ENCODE measurements at regions not wholly inside any gene's neighbourhood (a gene's known extent, or its start where the extent isn't known, plus 50 kb on each side); places are given as distances from the start of the nearest gene placed in this dataset.

- no peak overlapping the region for H3K27ac Mint-ChIP-seq (ENCODE audit: low read depth, unreplicated experiment)
- H3K4me3 Mint-ChIP-seq (ENCODE audit: unreplicated experiment), result no peak overlapping the region
- no peaks in the 10 kb centered on the region for H3K27me3 Mint-ChIP-seq (ENCODE audit: insufficient read depth, unreplicated experiment)
- DNase-seq (ENCODE audit: unreplicated experiment), result no peak
- POLR2A ChIA-PET, result no interaction called here
- H3K4me1 Mint-ChIP-seq (ENCODE audit: insufficient read depth, unreplicated experiment), result no peaks in the 10 kb centered on the region
- BruUV-seq (replicated peaks), result no TSS peak
- no peaks in the 10 kb centered on the region for H3K36me3 Mint-ChIP-seq (ENCODE audit: insufficient read depth, unreplicated experiment)
- no peak for TF ChIP-seq CTCF (IDR thresholded peaks at IDR 0.05; ENCODE audit: unreplicated experiment)
- intact Hi-C loops (cut with micrococcal nuclease), result no loop called here
- H3K9me3 Mint-ChIP-seq (ENCODE audit: unreplicated experiment), result no peaks in the 10 kb centered on the region
- CTCF ChIA-PET, result no interaction called here
These were observed 96.2 kb downstream of the BBS10 start for GRCh38 chr12:76252031-76252430.

- TF ChIP-seq CTCF (IDR thresholded peaks at IDR 0.05; ENCODE audit: unreplicated experiment), result no peak
- intact Hi-C loops (cut with micrococcal nuclease), result no loop called here
- DNase-seq (ENCODE audit: unreplicated experiment), result no peak
- Mint-ChIP-seq H3K27ac (ENCODE audit: low read depth, unreplicated experiment) (no peak overlapping the region), H3K4me1 (ENCODE audit: insufficient read depth, unreplicated experiment) (no peaks in the 10 kb centered on the region), H3K27me3 (ENCODE audit: insufficient read depth, unreplicated experiment) (no peaks in the 10 kb centered on the region), H3K36me3 (ENCODE audit: insufficient read depth, unreplicated experiment) (no peaks in the 10 kb centered on the region), H3K4me3 (ENCODE audit: unreplicated experiment) (no peak overlapping the region), H3K9me3 (ENCODE audit: unreplicated experiment) (no peaks in the 10 kb centered on the region)
- POLR2A ChIA-PET, result no interaction called here
- BruUV-seq (replicated peaks), result no TSS peak
- CTCF ChIA-PET, result no interaction called here
These were observed 98.0 kb downstream of the BBS10 start for GRCh38 chr12:76250256-76250655.

- intact Hi-C loops (cut with micrococcal nuclease), result no loop called here
- Mint-ChIP-seq H3K4me1 (ENCODE audit: insufficient read depth, unreplicated experiment) (no peaks in the 10 kb centered on the region), H3K36me3 (ENCODE audit: insufficient read depth, unreplicated experiment) (no peaks in the 10 kb centered on the region), H3K9me3 (ENCODE audit: unreplicated experiment) (no peaks in the 10 kb centered on the region), H3K4me3 (ENCODE audit: unreplicated experiment) (no peak overlapping the region), H3K27me3 (ENCODE audit: insufficient read depth, unreplicated experiment) (no peaks in the 10 kb centered on the region), H3K27ac (ENCODE audit: low read depth, unreplicated experiment) (no peak overlapping the region)
- DNase-seq (ENCODE audit: unreplicated experiment), result no peak
- no TSS peak for BruUV-seq (replicated peaks)
- CTCF ChIA-PET, result interaction anchor here (0.6 kb wide), 1 partner anchor 11 kb away, joined by 3 read pairs; no protein-coding TSS in a partner anchor
- POLR2A ChIA-PET, result interaction anchor here (0.6 kb wide), 1 partner anchor 43 kb away, joined by 3 read pairs; no protein-coding TSS in a partner anchor
- no peak for TF ChIP-seq CTCF (IDR thresholded peaks at IDR 0.05; ENCODE audit: unreplicated experiment)
These were observed 98.7 kb downstream of the BBS10 start for GRCh38 chr12:76249501-76249900.

GRCh38 chr12:76247992-76248391 lies 100.2 kb downstream of the BBS10 start:
- Mint-ChIP-seq H3K36me3 (ENCODE audit: insufficient read depth, unreplicated experiment) (no peaks in the 10 kb centered on the region), H3K4me3 (ENCODE audit: unreplicated experiment) (no peak overlapping the region), H3K27ac (ENCODE audit: low read depth, unreplicated experiment) (no peak overlapping the region), H3K4me1 (ENCODE audit: insufficient read depth, unreplicated experiment) (no peaks in the 10 kb centered on the region), H3K27me3 (ENCODE audit: insufficient read depth, unreplicated experiment) (no peaks in the 10 kb centered on the region), H3K9me3 (ENCODE audit: unreplicated experiment) (no peaks in the 10 kb centered on the region)
- BruUV-seq (replicated peaks), result no TSS peak
- intact Hi-C loops (cut with micrococcal nuclease), result no loop called here
- POLR2A ChIA-PET, result interaction anchor here (0.6 kb wide), 1 partner anchor 10 kb away, joined by 3 read pairs; no protein-coding TSS in a partner anchor
- CTCF ChIA-PET, result interaction anchor here (0.6 kb wide), 1 partner anchor 144 kb away, joined by 4 read pairs; no protein-coding TSS in a partner anchor
- no peak for DNase-seq (ENCODE audit: unreplicated experiment)
- no peak for TF ChIP-seq CTCF (IDR thresholded peaks at IDR 0.05; ENCODE audit: unreplicated experiment)

Data from MCF 10A (cell line).